OCI-LY7 (cell line): ENCODE measurements at regions not wholly inside any gene's neighbourhood (a gene's known extent, or its start where the extent isn't known, plus 50 kb on each side); places are given as distances from the start of the nearest gene placed in this dataset.
"Not testable (repeated sequence)": the region's sequence is repeated elsewhere in the genome, so short reads cannot be mapped to it uniquely, and the experiment has no call there.

Source experiments
- BruUV-seq: library from RNA; stranded (reverse); fragments of 400-500 nt; replicated peaks from 2 replicates; lab custom pipeline; 2021; lab: Mats Ljungman, UMichigan
- CTCF ChIA-PET: fragments of 300-600 bp; sonication (Branson Sonifier 250); formaldehyde crosslinking; loops from one replicate; lab custom pipeline; 2022; ENCODE audit warnings: antibody characterized with exemption; ENCODE audit not compliant: unreplicated experiment; lab: Charles Lee
- POLR2A ChIA-PET: fragments of 300-600 bp; sonication (Branson Sonifier 250); formaldehyde crosslinking; loops from one replicate; lab custom pipeline; 2022; ENCODE audit warnings: antibody characterized with exemption; lab: Charles Lee
- DNase-seq: peaks from one replicate; pipeline ENCODE4 v3.0.0-alpha.2; 2015; ENCODE audit warnings: low spot score
- H2AFZ ChIP-seq: fragments of 200-600 bp; sonication (generic), shearing (Covaris generic); 2 replicates; pipeline ENCODE4 v1.6.1; 2014; ENCODE audit warnings: mild to moderate bottlenecking, antibody characterized with exemption, low read length, moderate library complexity
- H3K27ac ChIP-seq: fragments of 200-600 bp; sonication (generic); 2 replicates; pipeline ENCODE4 v1.5.1; 2014; ENCODE audit warnings: mixed run types, low read depth, mild to moderate bottlenecking, moderate library complexity, low read length, inconsistent platforms; ENCODE audit not compliant: poor library complexity, severe bottlenecking
- H3K36me3 ChIP-seq: fragments of 200-600 bp; sonication (generic); 2 replicates; pipeline ENCODE4 v1.6.1; 2014; ENCODE audit warnings: mild to moderate bottlenecking, antibody characterized with exemption, low read length, moderate library complexity, mixed read lengths; ENCODE audit not compliant: insufficient read depth
- H3K4me1 ChIP-seq: fragments of 200-600 bp; sonication (generic); 2 replicates; pipeline ENCODE4 v1.5.1; 2014; ENCODE audit warnings: mild to moderate bottlenecking, low read length; ENCODE audit not compliant: insufficient read depth, poor library complexity, severe bottlenecking
- H3K4me2 ChIP-seq: fragments of 200-600 bp; sonication (generic); 2 replicates; pipeline ENCODE4 v1.6.1; 2014; ENCODE audit warnings: mild to moderate bottlenecking, low read length
- H3K4me3 ChIP-seq: fragments of 200-600 bp; sonication (generic); 2 replicates; pipeline ENCODE4 v1.5.1; 2014; ENCODE audit warnings: mild to moderate bottlenecking, low read depth, low read length; ENCODE audit not compliant: poor library complexity, severe bottlenecking
- H3K79me2 ChIP-seq: fragments of 200-600 bp; sonication (generic); 2 replicates; pipeline ENCODE4 v1.6.1; 2016; ENCODE audit warnings: low read depth, mild to moderate bottlenecking, low read length, moderate library complexity, mixed read lengths; ENCODE audit not compliant: insufficient read depth
- H3K9me2 ChIP-seq: fragments of 200-600 bp; sonication (generic); 2 replicates; pipeline ENCODE4 v1.6.1; 2016; ENCODE audit warnings: mild to moderate bottlenecking, low read length, mixed read lengths; ENCODE audit not compliant: insufficient read depth
- H3K9me3 ChIP-seq: fragments of 200-600 bp; sonication (generic); 2 replicates; pipeline ENCODE4 v1.6.1; 2014; ENCODE audit warnings: mild to moderate bottlenecking, mixed run types, low read length, mixed read lengths
- H4K20me1 ChIP-seq: fragments of 200-600 bp; sonication (generic); 2 replicates; pipeline ENCODE4 v1.6.1; 2014; ENCODE audit warnings: mild to moderate bottlenecking, antibody characterized with exemption, low read length, moderate library complexity, mixed read lengths; ENCODE audit not compliant: insufficient read depth
- EZH2phosphoT487 ChIP-seq: fragments of 200-600 bp; sonication (generic); IDR thresholded peaks from 2 replicates; pipeline ENCODE4 v1.6.1; 2018; ENCODE audit warnings: low read depth, borderline replicate concordance, mild to moderate bottlenecking, mixed run types, antibody characterized with exemption, low read length, moderate library complexity, mixed read lengths
- intact Hi-C: fragments of 100-400 bp; cut with micrococcal nuclease; formaldehyde crosslinking; loops from one replicate; pipeline ENCODE4 v1.10.0; 2022; ENCODE audit not compliant: unreplicated experiment
- TF ChIP-seq, protein P1 (sequence below): fragments of 200-600 bp; sonication (generic); conservative IDR thresholded peaks from 2 replicates; pipeline ENCODE4 v1.5.1; 2014; ENCODE audit warnings: mild to moderate bottlenecking, antibody characterized with exemption, low read length, moderate library complexity, mixed read lengths

DNA sequence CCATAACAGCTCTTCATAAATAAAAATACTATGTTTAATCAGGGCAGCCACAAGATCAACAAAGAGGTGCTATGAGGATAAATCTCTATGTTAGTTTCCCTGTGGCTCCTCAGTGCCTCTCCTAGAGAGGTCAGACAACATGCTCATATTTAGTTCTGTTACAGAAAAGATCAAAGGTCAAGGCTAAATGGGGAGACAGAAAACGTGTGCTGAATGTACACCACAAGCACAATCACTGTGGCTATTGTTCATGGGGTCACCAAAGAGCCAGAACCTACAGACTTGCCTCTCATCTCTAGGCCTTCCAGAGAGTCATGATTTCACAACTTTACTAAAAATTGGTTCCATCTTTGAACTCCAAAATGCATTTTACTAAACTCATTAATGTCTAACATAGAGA is 409.8 kb downstream of the HACE1 start:
- H3K9me2 ChIP-seq, result no peaks in the 10 kb centered on the region
- H2AFZ ChIP-seq, result no peak overlapping the region
- H3K27ac ChIP-seq, result no peak overlapping the region
- H3K79me2 ChIP-seq, result no peaks in the 10 kb centered on the region
- POLR2A ChIA-PET, result interaction anchor here (0.6 kb wide), 1 partner anchor 91 kb away, joined by 4 read pairs; no protein-coding TSS in a partner anchor
- CTCF ChIA-PET, result no interaction called here
- no peak overlapping the region for H3K4me3 ChIP-seq
- no peaks in the 10 kb centered on the region for H3K4me1 ChIP-seq
- H4K20me1 ChIP-seq, result no peaks in the 10 kb centered on the region
- DNase-seq, result no peak
- intact Hi-C loops, result no loop called here
- no peaks in the 10 kb centered on the region for H3K36me3 ChIP-seq
- no peak overlapping the region for H3K4me2 ChIP-seq
- no peaks in the 10 kb centered on the region for H3K9me3 ChIP-seq
- TF ChIP-seq EZH2phosphoT487, result no peak
- TF ChIP-seq, protein P1, sequence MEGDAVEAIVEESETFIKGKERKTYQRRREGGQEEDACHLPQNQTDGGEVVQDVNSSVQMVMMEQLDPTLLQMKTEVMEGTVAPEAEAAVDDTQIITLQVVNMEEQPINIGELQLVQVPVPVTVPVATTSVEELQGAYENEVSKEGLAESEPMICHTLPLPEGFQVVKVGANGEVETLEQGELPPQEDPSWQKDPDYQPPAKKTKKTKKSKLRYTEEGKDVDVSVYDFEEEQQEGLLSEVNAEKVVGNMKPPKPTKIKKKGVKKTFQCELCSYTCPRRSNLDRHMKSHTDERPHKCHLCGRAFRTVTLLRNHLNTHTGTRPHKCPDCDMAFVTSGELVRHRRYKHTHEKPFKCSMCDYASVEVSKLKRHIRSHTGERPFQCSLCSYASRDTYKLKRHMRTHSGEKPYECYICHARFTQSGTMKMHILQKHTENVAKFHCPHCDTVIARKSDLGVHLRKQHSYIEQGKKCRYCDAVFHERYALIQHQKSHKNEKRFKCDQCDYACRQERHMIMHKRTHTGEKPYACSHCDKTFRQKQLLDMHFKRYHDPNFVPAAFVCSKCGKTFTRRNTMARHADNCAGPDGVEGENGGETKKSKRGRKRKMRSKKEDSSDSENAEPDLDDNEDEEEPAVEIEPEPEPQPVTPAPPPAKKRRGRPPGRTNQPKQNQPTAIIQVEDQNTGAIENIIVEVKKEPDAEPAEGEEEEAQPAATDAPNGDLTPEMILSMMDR, result no peak
- no TSS peak for BruUV-seq

DNA sequence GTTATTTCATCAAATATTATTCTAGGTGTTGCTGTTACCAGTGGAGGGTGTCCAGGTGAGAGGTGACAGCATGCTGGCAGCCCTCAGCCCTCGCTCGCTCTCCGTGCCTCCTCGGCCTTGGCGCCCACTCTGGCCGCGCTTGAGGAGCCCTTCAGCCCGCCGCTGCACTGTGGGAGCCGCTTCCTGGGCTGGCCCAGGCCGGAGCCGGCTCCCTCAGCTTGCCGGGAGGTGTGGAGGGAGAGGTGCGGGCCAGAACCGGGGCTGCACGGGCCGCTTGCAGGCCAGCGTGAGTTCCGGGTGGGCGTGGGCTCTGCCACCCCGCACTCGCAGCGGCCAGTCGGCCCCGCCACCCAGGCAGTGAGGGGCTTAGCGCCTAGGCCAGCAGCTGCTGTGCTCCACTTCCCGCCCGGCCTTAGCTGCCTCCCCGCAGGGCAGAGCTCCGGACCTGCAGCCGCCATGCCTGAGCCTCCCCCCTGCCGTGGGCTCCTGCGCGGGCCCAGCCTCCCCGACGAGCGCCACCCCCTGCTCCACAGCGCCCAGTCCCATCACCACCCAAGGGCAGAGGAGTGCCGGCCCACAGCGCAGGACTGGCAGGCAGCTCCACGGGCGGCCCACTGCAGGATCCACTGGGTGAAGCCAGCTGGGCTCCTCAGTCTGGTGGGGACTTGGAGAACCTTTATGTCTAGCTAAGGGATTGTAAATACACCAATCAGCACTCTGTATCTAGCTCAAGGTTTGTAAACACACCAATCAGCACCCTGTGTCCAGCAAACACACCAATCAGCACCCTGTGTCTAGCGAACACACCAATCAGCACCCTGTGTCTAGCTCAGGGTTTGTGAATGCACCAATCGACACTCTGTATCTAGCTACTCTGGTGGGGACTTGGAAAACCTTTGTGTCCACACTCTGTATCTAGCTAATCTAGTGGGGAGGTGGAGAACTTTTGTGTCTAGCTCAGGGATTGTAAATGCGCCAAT is 413.3 kb downstream of the HACE1 start:
- H3K4me2 ChIP-seq, H3K36me3 ChIP-seq, H3K79me2 ChIP-seq, H3K27ac ChIP-seq, intact Hi-C loops, H3K4me3 ChIP-seq, H2AFZ ChIP-seq, POLR2A ChIA-PET, DNase-seq, H3K9me2 ChIP-seq, H3K4me1 ChIP-seq, H3K9me3 ChIP-seq, CTCF ChIA-PET, H4K20me1 ChIP-seq, BruUV-seq: not testable (repeated sequence)

DNA sequence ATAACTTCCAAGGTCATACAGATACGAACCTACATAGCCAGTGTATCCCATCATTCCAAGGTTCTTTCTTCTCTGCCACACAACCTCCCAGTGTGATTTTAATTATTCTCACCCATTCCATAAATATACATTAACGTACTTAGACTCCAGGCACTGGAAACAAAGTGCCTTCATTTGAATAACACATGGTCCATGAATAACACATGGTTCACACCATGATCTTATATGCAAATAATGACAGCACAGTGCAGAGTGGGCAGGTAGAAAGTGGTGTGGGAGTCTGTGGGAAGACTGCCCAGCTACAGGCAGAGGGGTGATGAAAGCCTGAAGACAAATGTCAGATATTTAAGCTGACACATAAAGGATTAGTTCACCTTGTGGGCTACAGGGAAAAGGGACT is 425.2 kb downstream of the HACE1 start:
- Histone ChIP-seq H2AFZ (no peak overlapping the region), H3K27ac (no peak overlapping the region), H3K9me3 (no peaks in the 10 kb centered on the region), H3K79me2 (no peaks in the 10 kb centered on the region), H3K9me2 (no peaks in the 10 kb centered on the region), H4K20me1 (no peaks in the 10 kb centered on the region), H3K4me2 (no peak overlapping the region), H3K4me3 (no peak overlapping the region), H3K4me1 (peaks cover 5% of the 10 kb centered on the region), H3K36me3 (no peaks in the 10 kb centered on the region)
- DNase-seq, result no peak
- no peak for TF ChIP-seq EZH2phosphoT487
- TF ChIP-seq, protein P1, result no peak
- CTCF ChIA-PET, result no interaction called here
- POLR2A ChIA-PET, result no interaction called here
- intact Hi-C loops, result no loop called here
- BruUV-seq, result no TSS peak
